ENCODE measurements at regions not wholly inside any gene's neighbourhood (a gene's known extent, or its start where the extent isn't known, plus 50 kb on each side); places are given as distances from the start of the nearest gene placed in this dataset.
"Not testable (repeated sequence)": the region's sequence is repeated elsewhere in the genome, so short reads cannot be mapped to it uniquely, and the experiment has no call there.

DNA sequence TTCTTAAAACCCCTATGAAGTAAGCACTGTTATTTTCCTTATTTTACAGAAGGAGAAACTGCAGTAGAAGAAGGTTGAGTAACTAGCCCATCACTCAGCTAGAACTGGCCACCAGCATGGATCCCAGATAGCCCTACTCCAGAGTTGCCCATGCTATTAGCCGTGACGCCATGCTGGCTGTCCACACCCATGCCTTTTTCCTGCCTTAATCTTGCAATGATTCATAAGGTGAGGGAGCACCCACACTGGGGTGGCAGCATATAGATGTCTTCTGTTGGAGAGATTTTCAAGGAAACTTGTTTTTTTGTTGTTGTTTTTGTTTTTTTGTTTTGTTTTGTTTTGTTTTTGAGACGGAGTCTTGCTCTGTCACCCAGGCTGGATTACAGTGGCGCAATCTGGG, 204.1 kb upstream of the HAAO start:
- BruUV-seq (replicated peaks), result no TSS peak
- Histone ChIP-seq H3K27me3 (replicated peaks; ENCODE audit: insufficient read depth, low read depth, low read length, poor library complexity) (no peaks in the 10 kb centered on the region), H3K27ac (ENCODE audit: low read depth, low read length, poor library complexity, severe bottlenecking) (no peak overlapping the region), H3K4me3 (ENCODE audit: low read depth, low read length, poor library complexity, severe bottlenecking) (no peak overlapping the region), H3K4me1 (ENCODE audit: insufficient read depth, low read length, poor library complexity, severe bottlenecking) (no peaks in the 10 kb centered on the region), H3K9me3 (ENCODE audit: low read depth, low read length, poor library complexity, severe bottlenecking) (no peaks in the 10 kb centered on the region), H3K36me3 (ENCODE audit: insufficient read depth, low read length, poor library complexity, severe bottlenecking) (no peaks in the 10 kb centered on the region)
- POLR2A ChIA-PET (ENCODE audit: low non-redundant PET), result no interaction called here
- no peak for DNase-seq (ENCODE audit: low spot score)
- TF ChIP-seq CTCF (conservative IDR thresholded peaks at IDR 0.05; ENCODE audit: low read depth, low read length), result no peak
- TF ChIP-seq EZH2 (IDR thresholded peaks at IDR 0.05; ENCODE audit: borderline replicate concordance, low read depth, low read length, poor library complexity, severe bottlenecking), result no peak
- intact Hi-C loops (cut with micrococcal nuclease; ENCODE audit: unreplicated experiment), result no loop called here
- CTCF ChIA-PET, result no interaction called here

GRCh38 chr2:42995752-42996422, 203.5 kb upstream of the HAAO start:
- ChIA-PET CTCF (no interaction called here), POLR2A (ENCODE audit: low non-redundant PET) (no interaction called here)
- TF ChIP-seq EZH2 (IDR thresholded peaks at IDR 0.05; ENCODE audit: borderline replicate concordance, low read depth, low read length, poor library complexity, severe bottlenecking), result no peak
- Histone ChIP-seq H3K9me3 (ENCODE audit: low read depth, low read length, poor library complexity, severe bottlenecking) (no peaks in the 10 kb centered on the region), H3K27me3 (replicated peaks; ENCODE audit: insufficient read depth, low read depth, low read length, poor library complexity) (no peaks in the 10 kb centered on the region), H3K4me3 (ENCODE audit: low read depth, low read length, poor library complexity, severe bottlenecking) (no peak overlapping the region), H3K36me3 (ENCODE audit: insufficient read depth, low read length, poor library complexity, severe bottlenecking) (no peaks in the 10 kb centered on the region), H3K4me1 (ENCODE audit: insufficient read depth, low read length, poor library complexity, severe bottlenecking) (no peaks in the 10 kb centered on the region), H3K27ac (ENCODE audit: low read depth, low read length, poor library complexity, severe bottlenecking) (no peak overlapping the region)
- no peak for DNase-seq (ENCODE audit: low spot score)
- BruUV-seq (replicated peaks), result no TSS peak
- intact Hi-C loops (cut with micrococcal nuclease; ENCODE audit: unreplicated experiment), result no loop called here

- H3K27me3 ChIP-seq (replicated peaks; ENCODE audit: insufficient read depth, low read depth, low read length, poor library complexity); POLR2A ChIA-PET (ENCODE audit: low non-redundant PET); intact Hi-C loops (cut with micrococcal nuclease; ENCODE audit: unreplicated experiment); H3K9me3 ChIP-seq (ENCODE audit: low read depth, low read length, poor library complexity, severe bottlenecking); H3K36me3 ChIP-seq (ENCODE audit: insufficient read depth, low read length, poor library complexity, severe bottlenecking); DNase-seq (ENCODE audit: low spot score); H3K4me3 ChIP-seq (ENCODE audit: low read depth, low read length, poor library complexity, severe bottlenecking); BruUV-seq (replicated peaks); H3K27ac ChIP-seq (ENCODE audit: low read depth, low read length, poor library complexity, severe bottlenecking); H3K4me1 ChIP-seq (ENCODE audit: insufficient read depth, low read length, poor library complexity, severe bottlenecking): not testable (repeated sequence)
- CTCF ChIA-PET, result interaction anchor here (0.6 kb wide), 1 partner anchor 35 kb away, joined by 3 read pairs; no protein-coding TSS in a partner anchor
These were observed 197.1 kb upstream of the HAAO start for GRCh38 chr2:42989283-42990081.

DNA sequence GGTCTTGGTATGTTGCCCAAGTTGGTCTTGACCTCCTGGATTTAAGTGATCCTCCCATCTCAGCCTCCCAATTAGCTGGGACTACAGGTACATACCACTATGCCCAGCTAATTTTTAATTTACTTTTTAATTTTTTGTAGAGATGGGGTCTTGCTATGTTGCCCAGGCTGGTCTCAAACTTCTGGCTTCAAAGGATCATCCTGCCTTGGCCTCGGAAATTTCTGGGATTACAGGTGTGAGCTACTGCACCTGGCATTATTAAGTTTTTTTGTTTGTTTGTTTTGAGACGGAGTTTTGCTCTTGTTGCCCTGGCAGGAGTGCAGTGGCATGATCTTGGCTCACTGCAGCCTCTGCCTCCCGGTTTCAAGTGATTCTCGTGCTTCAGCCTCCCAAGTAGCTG, 195.7 kb upstream of the HAAO start:
- H3K27me3 ChIP-seq (replicated peaks; ENCODE audit: insufficient read depth, low read depth, low read length, poor library complexity), result not testable (repeated sequence)

More for the DNA sequence above, 195.7 kb upstream of the HAAO start:
- intact Hi-C loops (cut with micrococcal nuclease; ENCODE audit: unreplicated experiment); H3K4me1 ChIP-seq (ENCODE audit: insufficient read depth, low read length, poor library complexity, severe bottlenecking); H3K9me3 ChIP-seq (ENCODE audit: low read depth, low read length, poor library complexity, severe bottlenecking); BruUV-seq (replicated peaks); POLR2A ChIA-PET (ENCODE audit: low non-redundant PET); CTCF ChIA-PET; H3K36me3 ChIP-seq (ENCODE audit: insufficient read depth, low read length, poor library complexity, severe bottlenecking); H3K27ac ChIP-seq (ENCODE audit: low read depth, low read length, poor library complexity, severe bottlenecking); DNase-seq (ENCODE audit: low spot score); H3K4me3 ChIP-seq (ENCODE audit: low read depth, low read length, poor library complexity, severe bottlenecking): not testable (repeated sequence)
